NCI-H2171 (cell line): ENCODE measurements at regions not wholly inside any gene's neighbourhood (a gene's known extent, or its start where the extent isn't known, plus 50 kb on each side); places are given as distances from the start of the nearest gene placed in this dataset.
"Not testable (repeated sequence)": the region's sequence is repeated elsewhere in the genome, so short reads cannot be mapped to it uniquely, and the experiment has no call there.

Experiments used
- DNase-seq: peaks from one replicate; lab custom pipeline; 2025; lab: John Stamatoyannopoulos, UW

DNA sequence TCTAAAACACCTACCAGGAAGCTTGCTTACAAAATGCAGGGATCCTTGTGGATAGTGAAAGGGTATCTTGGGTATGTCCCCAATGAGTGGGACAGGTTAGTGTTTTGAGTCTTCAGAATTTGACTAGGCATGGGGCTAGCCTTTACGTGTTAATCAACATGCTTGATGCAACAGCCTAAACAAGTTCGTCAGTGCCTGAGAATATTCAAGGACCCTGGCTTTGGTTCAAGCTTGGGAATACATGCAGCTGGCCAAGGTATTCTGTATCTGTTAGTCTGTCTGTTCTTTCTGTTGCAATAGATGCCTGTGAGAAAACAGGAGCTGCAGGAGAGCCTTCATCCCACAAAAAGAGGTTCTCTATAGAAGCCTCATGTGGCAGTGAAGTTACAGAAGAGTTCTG, 149.5 kb downstream of the CCNG2 start:
- no peak for DNase-seq

DNA sequence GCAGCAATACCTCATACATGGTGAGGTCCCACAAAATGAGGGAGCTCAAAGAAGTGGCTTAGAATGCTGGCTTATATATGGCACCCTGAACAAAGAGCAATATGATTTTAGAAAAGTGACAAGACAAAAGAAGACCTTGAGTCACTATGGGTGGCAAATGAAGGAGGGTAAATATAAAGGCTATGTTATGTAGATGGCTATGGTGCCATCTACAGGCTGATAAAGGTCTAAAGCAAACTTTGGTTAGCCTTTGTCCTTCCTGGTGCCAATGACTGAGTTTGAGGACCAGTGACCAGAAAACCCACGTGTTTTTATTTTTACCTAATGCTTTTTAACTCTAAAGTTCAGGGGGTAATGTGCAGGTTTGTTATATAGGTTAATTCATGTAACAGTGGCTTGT, 151.8 kb downstream of the CCNG2 start:
- peak; percentile 1 for DNase-seq

DNA sequence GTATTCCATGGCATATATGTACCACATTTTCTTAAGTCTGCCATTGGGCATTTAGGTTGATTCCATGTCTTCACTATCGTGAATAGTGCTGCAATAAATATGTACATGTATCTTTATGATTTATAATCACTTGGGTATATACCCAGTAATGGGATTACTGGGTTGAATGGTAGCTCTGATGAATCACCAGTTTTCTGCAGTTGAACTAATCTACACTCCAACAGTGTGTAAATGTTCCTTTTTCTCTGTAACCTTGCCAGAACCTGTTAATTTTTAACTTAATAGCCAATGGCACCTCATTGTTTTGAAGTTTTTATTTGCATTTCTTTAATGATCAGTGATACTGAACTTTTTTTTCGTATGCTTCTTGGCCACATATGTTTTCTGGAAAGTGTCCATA, 152.5 kb downstream of the CCNG2 start:
- DNase-seq, result no peak

DNA sequence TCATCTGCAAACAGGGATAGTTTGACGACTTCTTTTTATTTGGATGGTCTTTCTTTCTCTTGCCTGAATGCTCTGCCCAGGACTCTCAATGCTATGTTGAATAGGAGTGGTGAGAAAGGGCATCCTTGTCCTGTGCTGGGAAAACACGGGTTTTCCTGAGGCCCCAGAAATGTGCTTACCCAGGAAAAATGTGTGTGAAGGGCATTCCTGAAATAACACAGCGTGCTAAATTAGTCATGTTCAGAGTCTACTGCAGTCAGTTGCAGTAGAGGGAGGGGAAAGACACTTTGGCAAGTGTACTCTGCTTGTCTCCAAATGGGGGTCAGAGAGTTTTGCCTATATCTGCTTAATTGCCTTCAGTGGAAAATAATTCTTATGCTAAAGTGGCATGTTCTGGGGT, 153.9 kb downstream of the CCNG2 start:
- no peak for DNase-seq

DNA sequence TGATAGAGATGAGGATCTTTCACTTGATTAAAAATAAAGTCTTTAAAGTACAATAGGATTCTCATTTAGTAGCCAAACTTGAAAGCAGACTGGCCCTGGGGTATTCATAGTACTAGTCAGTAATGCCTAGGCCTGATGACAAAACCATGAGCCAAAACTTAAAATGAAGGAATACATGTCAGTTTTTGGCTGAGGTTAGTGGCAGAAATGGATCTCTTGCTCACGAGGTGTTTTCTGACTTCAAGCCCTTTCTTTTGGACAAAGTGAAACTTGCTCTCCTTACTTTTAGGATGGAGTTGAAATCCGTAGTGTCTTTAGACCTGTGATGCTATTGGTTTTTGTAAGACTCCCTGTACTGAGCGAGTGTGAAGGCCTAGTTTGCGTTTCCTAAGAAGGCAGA, 157.7 kb downstream of the CCNG2 start:
- DNase-seq, result no peak

DNA sequence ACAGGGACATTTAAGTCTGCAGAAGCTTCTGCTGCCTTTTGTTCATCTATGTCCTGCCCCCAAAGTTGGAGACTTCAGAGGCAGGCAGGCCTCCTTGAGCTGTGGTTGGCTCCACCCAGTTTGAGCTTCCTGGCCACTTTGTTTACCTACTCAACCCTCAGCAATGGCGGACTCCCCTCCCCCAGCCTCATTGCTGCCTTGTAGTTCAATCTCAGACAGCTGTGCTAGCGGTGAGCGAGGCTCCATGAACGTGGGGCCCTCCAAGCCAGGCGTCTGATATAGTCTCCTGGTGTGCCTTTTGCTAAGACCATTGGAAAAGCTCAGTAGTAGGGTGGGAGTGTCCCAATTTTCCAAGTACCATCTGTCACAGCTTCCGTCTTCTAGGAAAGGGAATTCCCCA, 170.1 kb downstream of the CCNG2 start:
- DNase-seq, result no peak

DNA sequence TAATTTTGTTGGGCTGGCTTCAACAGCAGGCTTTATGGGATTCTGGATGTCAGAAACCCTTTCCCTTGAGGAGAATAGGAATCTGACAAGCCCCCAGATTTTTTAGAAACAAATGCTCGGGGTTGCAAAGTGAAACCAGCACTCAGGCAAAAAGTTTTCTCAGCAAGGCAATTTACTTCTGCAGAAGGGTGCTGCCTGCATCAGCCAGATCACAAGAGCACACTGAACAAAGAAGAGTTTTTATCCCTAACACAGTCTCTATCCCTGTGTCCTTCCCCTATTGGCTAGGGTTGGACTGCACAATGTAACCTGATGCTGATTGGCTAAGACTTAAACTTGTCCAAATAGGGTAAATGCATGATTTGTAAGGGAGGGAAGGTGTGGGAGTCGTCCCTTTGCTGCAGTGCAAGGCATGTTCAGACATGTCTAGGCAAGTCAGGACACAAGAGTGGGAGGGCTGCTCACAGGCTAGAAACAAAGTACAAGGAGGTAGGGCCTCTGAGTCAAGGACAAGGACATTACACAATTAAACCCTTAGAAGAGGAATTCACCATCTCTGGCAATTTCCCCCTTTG, 175.8 kb downstream of the CCNG2 start:
- no peak for DNase-seq

DNA sequence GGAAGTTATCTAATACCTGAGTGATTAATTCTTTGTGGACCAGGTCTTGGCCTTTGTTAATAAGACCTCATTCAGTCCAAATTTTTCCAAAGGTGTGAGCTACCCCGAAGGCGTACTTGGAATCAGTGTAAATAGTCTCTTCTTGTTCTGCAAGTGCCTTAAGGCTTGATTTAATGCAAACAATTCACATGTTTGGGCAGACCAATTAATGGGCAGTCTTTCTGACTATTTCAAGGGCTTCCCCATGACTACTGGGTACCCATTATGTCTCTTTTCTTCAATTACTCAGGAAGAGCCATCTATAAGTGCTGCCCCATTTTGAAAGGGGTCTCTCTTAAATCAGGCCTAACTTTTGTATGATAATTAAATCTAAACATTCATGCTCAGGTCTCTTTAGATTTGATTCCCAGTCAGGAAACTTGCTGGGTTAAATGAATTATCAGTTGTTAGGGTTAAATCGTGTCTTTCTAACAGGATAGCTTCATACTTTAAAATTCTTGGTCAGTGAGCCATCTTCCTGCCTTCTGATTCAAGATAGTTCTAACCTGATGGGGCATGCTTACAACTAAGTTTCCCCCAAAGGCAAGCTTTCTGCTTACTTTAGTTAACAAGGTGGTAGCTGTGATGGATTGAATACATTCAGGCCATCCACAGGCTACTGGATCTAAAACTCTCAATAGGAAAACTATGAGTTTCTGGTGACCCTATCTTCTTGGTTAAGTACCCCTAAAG, 179.6 kb downstream of the CCNG2 start:
- DNase-seq, result no peak

DNA sequence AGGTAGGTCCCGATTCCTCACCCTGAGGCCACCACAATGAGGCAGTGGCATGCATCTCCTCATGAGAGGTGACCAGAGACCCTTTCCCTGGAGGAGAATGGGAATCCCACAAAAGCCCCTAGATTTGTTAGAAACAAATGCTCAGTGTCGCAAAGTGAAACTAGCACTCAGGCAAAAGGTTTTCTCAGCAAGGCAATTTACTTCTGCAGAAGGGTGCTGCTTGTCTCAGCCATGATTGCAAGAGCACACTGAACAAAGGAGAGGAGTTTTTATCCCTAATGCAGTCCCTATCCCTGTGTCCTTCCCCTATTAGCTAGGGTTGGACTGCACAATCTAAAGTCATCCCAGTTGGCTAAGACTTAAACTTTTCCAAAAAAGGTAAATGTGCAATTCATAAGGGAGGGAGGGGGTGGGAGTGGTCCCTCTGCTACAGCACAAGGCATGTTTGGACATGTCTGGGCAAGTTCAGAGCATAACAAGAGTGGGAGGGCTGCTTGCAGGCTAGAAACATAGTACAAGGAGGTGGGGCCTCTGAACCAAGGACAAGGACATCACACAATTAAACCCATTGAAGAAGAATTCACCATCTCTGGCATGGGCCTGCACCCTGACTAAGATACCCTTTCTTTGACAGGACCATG, 185.3 kb downstream of the CCNG2 start:
- no peak for DNase-seq

DNA sequence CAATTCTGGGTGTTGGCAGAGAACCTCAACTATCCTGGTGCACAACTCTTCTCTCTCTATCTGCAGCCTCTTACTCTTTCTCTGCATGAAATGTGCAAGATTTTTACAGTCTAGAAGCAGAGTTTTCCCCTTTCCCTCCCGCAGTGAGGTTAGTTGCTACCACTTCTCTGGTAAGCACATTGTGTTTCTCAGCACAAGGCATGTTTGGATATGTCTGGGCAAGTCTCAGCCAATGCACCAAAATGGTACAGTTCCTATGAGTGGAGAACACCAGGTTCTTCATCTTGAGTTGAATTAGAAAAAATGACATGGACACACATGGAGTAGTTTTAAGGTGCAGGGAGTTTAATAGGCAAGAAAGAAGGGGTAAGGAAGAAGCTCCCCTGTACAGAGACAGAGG, 187.0 kb downstream of the CCNG2 start:
- DNase-seq, result no peak

DNA sequence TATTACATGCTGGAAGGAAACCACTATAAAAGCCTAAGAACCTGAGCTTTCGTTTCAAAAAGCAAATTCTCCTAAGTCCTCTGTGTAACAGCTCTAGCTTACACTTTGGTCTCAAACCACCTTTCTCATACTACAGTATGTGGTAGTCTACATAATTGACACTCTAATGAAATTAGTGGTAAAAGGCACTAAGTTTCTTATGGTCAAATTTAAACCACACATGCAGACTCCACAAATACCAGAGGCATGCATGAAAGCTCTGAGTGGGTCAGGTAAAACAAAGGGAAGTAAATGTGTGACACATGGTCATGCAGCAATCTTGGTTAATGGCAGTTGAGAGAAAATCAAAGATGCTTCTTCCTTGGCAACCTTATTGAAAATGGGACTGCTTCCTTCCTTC, 187.8 kb downstream of the CCNG2 start:
- no peak for DNase-seq

DNA sequence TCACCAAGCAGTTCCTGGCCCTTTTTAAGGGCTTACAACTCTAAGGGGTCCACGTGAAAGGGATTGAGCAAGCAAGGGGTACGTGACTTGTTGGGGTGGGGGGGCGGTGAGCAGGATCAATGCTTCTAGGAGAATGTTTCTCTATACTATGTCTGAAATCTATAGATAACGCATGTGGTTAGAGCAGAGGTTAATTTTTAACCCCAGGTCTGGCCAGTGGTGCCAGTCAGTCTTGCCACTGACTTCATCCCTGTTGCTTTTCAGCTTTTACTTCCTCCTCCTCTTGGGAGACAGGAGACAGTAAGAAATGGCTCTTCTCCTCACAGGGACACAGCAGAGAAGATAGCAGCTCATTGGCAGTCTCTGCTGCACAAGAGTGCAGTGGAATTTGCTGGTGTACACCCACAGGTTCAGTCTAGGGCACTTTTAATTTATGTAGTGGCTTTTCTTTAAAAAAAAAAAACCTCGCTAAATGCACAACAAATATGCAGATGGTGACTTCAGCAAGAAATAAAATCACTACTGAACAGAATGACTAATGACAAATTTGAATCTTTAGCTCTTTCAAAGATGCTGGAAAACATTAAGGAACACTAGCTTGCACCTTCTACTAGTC, 190.5 kb downstream of the CCNG2 start:
- DNase-seq, result no peak

DNA sequence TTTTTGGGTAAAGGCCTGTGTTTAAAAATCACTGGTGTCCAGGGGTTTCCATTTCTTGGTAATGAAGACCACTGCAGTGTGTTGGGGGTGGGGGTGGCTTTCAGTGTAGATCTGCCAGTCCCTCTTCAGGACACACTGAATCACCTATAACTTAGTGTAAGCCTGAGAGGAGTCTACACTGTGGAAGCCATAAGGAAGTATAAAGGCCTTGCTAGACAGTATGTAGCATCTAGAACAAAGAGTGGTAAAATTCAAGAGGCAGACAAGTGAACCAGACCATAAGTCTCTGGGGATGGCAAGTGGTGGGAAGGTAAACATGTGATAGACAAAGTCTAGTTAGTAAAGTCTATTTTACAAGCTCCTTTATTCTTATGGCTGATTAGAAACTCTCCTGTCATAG, 191.8 kb downstream of the CCNG2 start:
- no peak for DNase-seq

DNA sequence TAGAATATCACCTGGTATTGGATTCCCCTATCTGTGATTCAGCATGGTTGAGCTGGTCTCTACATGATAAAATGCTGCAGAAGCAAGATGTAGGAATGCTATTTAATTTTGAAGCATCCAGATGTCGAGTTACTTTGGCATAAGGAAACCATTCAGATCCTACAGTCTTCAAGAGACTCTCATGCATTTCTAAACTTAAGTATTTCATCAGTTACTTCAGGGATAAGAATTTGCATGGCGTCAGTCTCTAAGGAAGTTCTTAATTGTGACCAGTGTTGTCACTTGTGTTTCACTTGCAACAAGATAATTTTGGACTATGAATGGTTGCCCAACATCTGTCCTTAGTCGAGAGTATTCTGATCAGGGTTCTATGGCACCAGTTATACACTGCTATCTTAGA, 192.4 kb downstream of the CCNG2 start:
- no peak for DNase-seq

DNA sequence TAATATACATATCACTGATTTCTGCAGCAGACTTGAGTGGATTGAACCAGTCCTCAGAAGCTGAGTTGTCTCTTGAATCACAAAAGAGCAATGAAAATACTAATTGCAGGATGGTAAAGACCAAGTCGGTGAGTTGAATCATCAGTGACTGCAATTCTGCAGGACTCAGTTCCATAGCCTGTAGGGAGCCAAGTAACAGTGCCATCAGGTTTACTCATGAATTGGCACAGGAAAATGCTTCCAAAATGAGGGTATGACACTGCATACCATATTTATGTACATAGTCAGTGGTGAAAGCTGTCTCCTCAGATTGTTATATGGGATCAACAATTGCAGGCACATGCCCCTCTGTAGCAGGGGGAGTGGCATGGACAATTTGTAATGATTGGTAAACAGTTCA, 192.8 kb downstream of the CCNG2 start:
- DNase-seq, result no peak

DNA sequence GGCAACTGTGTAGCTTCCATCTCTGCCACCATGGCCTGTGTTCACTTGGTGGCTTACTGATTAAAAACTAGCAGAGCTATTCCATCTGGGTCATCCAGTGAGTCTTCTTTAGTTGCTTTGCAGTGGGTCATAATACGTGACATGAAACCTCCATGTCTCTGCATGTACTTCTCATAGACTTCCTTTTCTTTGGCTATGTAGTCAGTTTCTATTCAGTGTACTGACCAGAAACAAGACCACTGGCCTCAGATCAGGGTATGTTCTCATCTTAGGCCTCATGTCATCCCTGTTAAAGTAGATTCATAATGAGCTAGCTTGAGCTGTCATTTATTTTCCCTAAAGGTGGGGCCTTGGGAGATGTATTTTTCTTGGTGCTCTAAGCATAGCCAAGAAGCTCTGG, 195.2 kb downstream of the CCNG2 start:
- DNase-seq, result no peak

DNA sequence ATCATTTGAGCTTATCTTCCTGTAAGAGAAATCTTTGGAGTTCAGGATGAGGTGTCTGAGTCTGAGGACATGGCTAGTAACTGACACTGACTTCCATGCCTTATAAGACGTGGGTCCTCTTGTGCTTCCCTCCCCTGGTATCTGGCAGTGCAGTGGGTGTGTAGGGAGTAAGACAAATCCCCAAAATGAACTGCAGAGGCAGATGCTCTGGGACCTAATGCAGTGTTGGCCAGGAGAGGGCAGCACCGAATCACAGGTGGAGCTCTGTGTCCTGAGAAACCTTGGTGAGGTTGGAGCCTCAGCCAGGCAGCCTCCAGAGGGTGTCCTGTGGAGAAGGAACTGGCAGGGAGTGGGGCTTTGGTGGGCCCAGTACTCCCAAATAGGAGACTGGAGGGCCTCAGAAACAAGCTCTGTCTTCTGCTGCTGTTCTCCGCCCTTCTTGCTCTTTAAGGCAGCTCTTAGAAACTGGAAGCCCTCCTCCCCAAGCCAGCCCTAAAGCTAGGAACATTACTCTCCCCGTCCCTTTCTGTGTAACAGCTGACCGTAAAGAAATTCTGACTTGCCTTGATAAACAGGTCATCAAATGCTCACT, 196.8 kb downstream of the CCNG2 start:
- not testable (repeated sequence) for DNase-seq

DNA sequence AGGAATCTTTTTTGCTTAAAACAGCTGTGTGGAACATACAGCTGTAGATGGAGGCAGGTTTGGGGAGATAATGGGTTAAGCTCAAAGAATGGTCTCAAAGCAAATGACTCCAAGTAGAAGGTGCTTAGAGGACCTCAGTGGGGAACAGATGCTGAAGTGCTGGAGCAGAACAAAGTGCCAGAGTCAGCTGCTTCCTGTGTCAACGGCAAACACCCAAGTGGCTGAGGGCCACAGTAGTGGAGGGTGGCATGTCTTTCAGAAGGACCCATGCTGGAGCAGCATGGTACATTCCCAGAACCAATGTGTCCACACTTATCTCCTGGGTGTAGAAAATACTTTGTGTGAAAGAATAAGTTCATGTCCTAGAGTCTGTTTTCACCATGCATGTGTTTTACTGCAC, 197.5 kb downstream of the CCNG2 start:
- no peak for DNase-seq

DNA sequence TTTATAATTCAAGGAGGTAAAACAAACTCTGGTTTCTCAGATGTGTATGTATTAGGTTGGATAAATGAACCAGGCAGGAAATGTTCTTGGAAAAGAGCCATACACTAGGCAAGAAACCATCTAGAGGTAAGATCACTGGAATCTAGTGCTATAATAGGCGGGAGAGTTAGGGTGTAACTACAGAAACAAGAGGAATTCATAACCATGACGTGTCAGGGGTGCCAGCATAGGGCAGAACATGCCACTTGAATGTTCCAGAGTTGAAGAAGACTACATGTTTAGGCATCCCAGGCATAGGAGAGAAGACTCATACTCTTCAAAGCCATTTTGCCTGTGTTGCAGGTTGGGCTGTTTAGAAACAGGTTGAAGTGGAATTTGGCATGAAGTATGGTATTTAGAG, 198.7 kb downstream of the CCNG2 start:
- DNase-seq, result no peak

DNA sequence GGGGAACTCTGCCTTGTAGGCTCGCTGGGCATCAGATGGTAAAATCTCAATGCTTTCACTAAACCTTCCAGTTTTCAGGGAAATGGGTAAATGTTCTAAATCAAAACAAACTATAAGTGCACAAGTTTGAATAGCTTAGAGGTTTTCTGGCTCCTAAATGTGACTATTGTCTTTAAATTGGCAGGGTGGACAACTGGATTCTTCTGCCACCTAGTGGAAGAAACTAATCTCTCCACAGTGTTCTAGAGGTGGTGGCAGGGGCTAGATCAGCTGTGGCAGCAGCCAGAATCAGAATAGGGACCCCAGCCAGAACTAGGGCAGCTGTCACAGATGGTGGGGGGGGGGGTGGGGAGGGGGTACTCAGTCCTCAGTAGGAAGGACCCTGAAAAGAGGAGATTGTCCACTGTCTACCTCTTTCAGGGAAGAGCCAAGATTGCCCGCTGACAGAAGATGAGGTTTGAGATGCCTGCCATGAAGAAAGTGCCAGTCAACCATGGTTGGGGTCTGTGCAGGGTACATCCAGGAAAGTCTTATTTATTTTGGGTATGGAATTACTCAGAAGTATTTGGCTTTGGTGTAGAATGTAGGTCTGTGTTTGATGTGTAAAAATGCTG, 201.4 kb downstream of the CCNG2 start:
- DNase-seq, result no peak

DNA sequence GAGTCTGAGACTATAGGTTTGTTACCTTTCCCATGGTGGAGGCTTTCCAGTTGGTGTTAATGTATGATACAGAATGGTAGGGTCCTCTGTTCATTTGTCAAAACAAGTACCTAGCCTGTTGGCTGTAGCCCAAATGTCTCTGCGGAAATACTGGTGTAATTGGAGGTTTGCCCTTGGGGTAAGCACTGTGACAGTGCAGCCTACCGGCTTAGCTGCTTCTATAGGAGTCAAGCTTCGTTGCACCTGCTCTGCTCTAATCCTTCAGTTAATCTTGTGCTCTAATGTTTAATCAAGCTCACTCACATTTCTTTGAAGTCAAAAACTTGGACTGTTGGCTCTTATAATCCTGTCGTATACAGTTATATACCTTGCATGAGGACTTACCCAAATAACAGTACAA, 203.4 kb downstream of the CCNG2 start:
- no peak for DNase-seq

DNA sequence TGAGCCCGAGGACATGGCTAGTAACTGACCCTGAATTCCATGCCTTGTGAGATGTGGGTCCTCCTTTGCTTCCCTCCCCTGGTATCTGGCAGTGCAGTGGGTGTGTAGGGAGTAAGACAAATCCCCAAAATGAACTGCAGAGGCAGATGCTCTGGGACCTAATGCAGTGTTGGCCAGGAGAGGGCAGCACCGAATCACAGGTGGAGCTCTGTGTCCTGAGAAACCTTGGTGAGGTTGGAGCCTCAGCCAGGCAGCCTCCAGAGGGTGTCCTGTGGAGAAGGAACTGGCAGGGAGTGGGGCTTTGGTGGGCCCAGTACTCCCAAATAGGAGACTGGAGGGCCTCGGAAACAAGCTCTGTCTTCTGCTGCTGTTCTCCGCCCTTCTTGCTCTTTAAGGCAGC, 209.9 kb downstream of the CCNG2 start:
- DNase-seq, result not testable (repeated sequence)
